ENCODE measurements at regions not wholly inside any gene's neighbourhood (a gene's known extent, or its start where the extent isn't known, plus 50 kb on each side); places are given as distances from the start of the nearest gene placed in this dataset.

- intact Hi-C loops (cut with DNase I), result no loop called here
- TF ChIP-seq CTCF (IDR thresholded peaks at IDR 0.05) (no peak), POLR2A (IDR thresholded peaks at IDR 0.05) (no peak)
- peaks cover 0 to 6% (median 0%) of the 10 kb centered on the region in 12 donors for H3K4me1 ChIP-seq
- H3K27ac ChIP-seq, result no peak overlapping the region
- ATAC-seq (no peak), DNase-seq (no peak)
- 86 to 91% (median 88%) methylated on average over 6 of the region's 6 CpGs for WGBS, 4 donors
- H3K9me3 ChIP-seq, result peaks cover 0 to 27% (median 12%) of the 10 kb centered on the region in 12 donors
- H3K36me3 ChIP-seq, result no peaks in the 10 kb centered on the region
- no peaks in the 10 kb centered on the region for H3K27me3 ChIP-seq
- no peak overlapping the region for H3K4me3 ChIP-seq
Measured at GRCh38 chr2:150147889-150148683, 339.4 kb downstream of the RND3 start.

- no peaks in the 10 kb centered on the region for H3K36me3 ChIP-seq
- intact Hi-C loops (cut with DNase I), result no loop called here
- H3K27me3 ChIP-seq, result no peaks in the 10 kb centered on the region
- TF ChIP-seq CTCF (IDR thresholded peaks at IDR 0.05), result no peak
- no peak for TF ChIP-seq POLR2A (IDR thresholded peaks at IDR 0.05)
- WGBS, 4 donors, result 75 to 91% (median 87%) methylated on average over 1 of the region's 1 CpG
- DNase-seq (no peak), ATAC-seq (no peak)
- H3K4me1 ChIP-seq, result peaks cover 0 to 6% (median 0%) of the 10 kb centered on the region in 12 donors
- H3K27ac ChIP-seq, result no peak overlapping the region
- peaks cover 0 to 27% (median 12%) of the 10 kb centered on the region in 12 donors for H3K9me3 ChIP-seq
- no peak overlapping the region for H3K4me3 ChIP-seq
Measured at GRCh38 chr2:150146879-150147278, 340.6 kb downstream of the RND3 start.

GRCh38 chr2:150145299-150145692 is 342.2 kb downstream of the RND3 start:
- H3K27me3 ChIP-seq, result no peaks in the 10 kb centered on the region
- no peak for TF ChIP-seq POLR2A (IDR thresholded peaks at IDR 0.05)
- TF ChIP-seq CTCF (IDR thresholded peaks at IDR 0.05), result no peak
- WGBS, 4 donors, result 87 to 90% (median 88%) methylated on average over 4 of the region's 4 CpGs
- no peak for DNase-seq
- H3K4me1 ChIP-seq, result peaks cover 0 to 7% (median 0%) of the 10 kb centered on the region in 12 donors
- no peak overlapping the region for H3K27ac ChIP-seq
- H3K36me3 ChIP-seq, result no peaks in the 10 kb centered on the region
- no peak overlapping the region for H3K4me3 ChIP-seq
- no peak for ATAC-seq
- intact Hi-C loops (cut with DNase I), result no loop called here
- peaks cover 0 to 27% (median 12%) of the 10 kb centered on the region in 12 donors for H3K9me3 ChIP-seq

GRCh38 chr2:150144546-150145298 is 342.7 kb downstream of the RND3 start:
- intact Hi-C loops (cut with DNase I), result no loop called here
- H3K4me1 ChIP-seq, result peaks cover 0 to 7% (median 0%) of the 10 kb centered on the region in 12 donors
- no peak overlapping the region for H3K27ac ChIP-seq
- no peaks in the 10 kb centered on the region for H3K36me3 ChIP-seq
- WGBS, 4 donors, result 83 to 93% (median 86%) methylated on average over 2 of the region's 2 CpGs
- TF ChIP-seq CTCF (IDR thresholded peaks at IDR 0.05), result no peak
- no peak for TF ChIP-seq POLR2A (IDR thresholded peaks at IDR 0.05)
- peaks cover 0 to 27% (median 12%) of the 10 kb centered on the region in 12 donors for H3K9me3 ChIP-seq
- ATAC-seq (no peak), DNase-seq (no peak)
- no peak overlapping the region for H3K4me3 ChIP-seq
- no peaks in the 10 kb centered on the region for H3K27me3 ChIP-seq
